ENCODE measurements at regions not wholly inside any gene's neighbourhood (a gene's known extent, or its start where the extent isn't known, plus 50 kb on each side); places are given as distances from the start of the nearest gene placed in this dataset.

DNA sequence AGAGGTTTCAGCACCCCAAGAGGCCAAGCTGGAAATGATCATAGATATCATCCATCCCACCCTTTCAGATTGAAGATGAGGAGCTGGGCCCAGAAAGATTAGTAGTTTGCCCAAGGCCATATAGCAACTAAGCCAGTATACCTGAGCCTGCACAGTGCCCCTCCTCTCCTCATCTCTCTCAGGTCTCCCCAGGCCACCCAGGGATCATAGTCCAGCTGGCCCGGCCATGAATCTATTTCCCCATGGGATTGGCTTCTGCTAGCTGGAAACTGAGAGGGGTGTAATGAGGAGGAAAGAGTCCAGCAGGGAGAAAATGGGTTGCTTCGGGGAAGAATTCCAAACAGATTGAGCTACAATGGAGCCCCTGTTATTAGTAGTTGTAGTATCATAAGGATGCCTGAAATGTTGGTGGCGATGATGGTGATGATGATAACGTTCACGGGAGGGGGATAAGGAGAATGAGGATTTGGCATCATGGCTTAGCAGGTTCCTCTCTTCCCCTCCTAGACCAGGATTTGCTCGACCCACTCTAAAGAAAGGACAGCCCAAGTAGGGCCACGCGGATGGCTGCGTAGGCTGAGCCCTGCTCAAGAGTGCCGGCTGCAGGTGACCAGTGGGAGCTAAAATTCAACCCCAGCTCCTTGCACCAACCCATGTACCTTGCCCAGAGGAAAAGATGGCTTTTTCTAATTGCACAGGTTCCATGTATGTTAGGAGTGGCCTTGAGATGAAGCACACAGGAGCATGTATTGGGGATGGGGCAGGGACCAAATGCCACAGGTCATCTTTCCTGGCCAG lies 117.8 kb upstream of the PJA1 start:
- intact Hi-C loops (cut with DNase I), result no loop called here
- H3K27ac ChIP-seq, result no peak overlapping the region
- H3K36me3 ChIP-seq, result no peaks in the 10 kb centered on the region
- DNase-seq (no peak), ATAC-seq (no peak)
- H3K4me1 ChIP-seq, result peaks cover 3% of the 10 kb centered on the region
- H3K27me3 ChIP-seq, result no peaks in the 10 kb centered on the region
- H3K9me3 ChIP-seq, result no peaks in the 10 kb centered on the region
- H3K4me3 ChIP-seq, result no peak overlapping the region
- TF ChIP-seq, protein P1, sequence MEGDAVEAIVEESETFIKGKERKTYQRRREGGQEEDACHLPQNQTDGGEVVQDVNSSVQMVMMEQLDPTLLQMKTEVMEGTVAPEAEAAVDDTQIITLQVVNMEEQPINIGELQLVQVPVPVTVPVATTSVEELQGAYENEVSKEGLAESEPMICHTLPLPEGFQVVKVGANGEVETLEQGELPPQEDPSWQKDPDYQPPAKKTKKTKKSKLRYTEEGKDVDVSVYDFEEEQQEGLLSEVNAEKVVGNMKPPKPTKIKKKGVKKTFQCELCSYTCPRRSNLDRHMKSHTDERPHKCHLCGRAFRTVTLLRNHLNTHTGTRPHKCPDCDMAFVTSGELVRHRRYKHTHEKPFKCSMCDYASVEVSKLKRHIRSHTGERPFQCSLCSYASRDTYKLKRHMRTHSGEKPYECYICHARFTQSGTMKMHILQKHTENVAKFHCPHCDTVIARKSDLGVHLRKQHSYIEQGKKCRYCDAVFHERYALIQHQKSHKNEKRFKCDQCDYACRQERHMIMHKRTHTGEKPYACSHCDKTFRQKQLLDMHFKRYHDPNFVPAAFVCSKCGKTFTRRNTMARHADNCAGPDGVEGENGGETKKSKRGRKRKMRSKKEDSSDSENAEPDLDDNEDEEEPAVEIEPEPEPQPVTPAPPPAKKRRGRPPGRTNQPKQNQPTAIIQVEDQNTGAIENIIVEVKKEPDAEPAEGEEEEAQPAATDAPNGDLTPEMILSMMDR (IDR thresholded peaks at IDR 0.05), result no peak

DNA sequence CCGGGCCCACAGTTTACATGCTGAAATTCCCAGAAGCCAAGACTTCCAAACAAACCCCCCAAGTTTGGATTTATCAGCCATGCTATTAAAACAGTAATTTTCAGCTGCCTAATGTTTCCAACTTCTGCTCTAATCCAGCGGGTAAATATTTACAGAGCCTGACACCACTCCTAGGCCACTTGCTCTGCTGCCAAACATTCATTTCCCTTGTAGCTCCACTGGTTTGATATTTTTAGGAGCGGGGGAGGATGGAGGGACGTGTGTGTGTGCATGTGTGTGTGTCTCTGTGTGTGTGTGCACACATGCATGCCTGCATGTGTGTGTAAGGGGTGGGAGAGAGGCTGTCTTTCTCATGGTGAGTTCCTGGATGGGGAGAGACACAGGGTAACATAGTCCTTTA lies 115.7 kb upstream of the PJA1 start:
- DNase-seq (no peak), ATAC-seq (peak; percentile 57)
- intact Hi-C loops (cut with DNase I), result no loop called here
- no peaks in the 10 kb centered on the region for H3K36me3 ChIP-seq
- H3K4me3 ChIP-seq, result no peak overlapping the region
- no peaks in the 10 kb centered on the region for H3K27me3 ChIP-seq
- no peaks in the 10 kb centered on the region for H3K4me1 ChIP-seq
- H3K9me3 ChIP-seq, result no peaks in the 10 kb centered on the region
- TF ChIP-seq, protein P1 (IDR thresholded peaks at IDR 0.05), result no peak
- H3K27ac ChIP-seq, result no peak overlapping the region

DNA sequence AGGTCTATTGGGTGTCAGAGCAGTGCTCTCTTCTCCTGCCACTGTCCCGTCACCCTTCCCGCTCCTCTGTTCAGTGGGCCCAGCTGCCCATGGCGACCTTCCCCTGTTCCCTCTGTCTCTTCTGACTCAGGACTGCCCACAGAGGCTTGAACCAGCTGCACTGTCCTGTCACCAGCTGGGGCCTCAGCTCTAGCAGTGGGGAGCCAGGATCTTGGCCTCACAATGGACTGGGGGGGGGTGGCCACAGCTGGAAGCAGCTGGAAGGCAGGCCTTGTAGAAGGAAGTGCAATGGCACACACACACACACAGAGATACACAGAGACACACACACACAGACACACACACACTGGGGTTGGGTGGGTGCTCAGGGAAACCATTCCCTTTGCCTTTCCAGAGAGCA lies 114.0 kb upstream of the PJA1 start:
- intact Hi-C loops (cut with DNase I), result no loop called here
- ATAC-seq (no peak), DNase-seq (no peak)
- no peaks in the 10 kb centered on the region for H3K36me3 ChIP-seq
- H3K4me1 ChIP-seq, result no peaks in the 10 kb centered on the region
- no peak overlapping the region for H3K4me3 ChIP-seq
- peak overlapping the region; percentile 18 for H3K27ac ChIP-seq
- H3K9me3 ChIP-seq, result no peaks in the 10 kb centered on the region
- H3K27me3 ChIP-seq, result no peaks in the 10 kb centered on the region
- TF ChIP-seq, protein P1 (IDR thresholded peaks at IDR 0.05), result no peak

DNA sequence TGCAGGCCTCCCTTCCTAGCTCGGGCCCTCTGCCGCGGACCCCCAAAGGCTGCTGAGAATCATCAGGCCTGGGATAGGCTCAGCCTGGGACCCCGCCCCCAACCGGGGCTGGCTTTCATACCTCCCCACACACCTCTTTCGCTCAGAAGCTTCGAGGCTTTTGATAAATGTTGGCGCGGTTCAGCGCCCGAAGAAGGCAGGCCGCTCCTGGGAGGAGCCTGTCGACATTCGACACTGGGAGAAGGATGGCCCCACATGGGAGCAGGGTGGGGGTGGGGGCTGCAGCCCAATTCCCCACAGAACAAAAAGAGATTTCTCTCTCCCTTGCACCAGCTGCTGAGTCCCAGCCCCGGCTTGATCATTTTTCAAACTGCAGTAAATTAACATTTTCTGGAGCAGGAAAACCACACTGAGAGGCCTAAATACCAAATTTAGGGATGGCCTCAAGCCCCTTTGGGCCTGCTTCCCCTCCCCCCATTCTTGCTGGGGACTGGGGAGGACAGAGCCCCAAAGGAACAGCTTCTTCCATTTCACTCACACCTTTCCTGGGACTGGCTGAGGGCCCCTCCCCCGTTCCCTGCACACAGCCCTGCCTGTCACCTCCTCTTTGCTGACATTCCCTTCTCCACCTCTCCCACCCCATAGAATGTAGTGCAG lies 112.9 kb upstream of the PJA1 start:
- Histone ChIP-seq H3K36me3 (no peaks in the 10 kb centered on the region), H3K9me3 (no peaks in the 10 kb centered on the region), H3K4me1 (no peaks in the 10 kb centered on the region), H3K4me3 (no peak overlapping the region), H3K27me3 (no peaks in the 10 kb centered on the region), H3K27ac (no peak overlapping the region)
- TF ChIP-seq, protein P1 (IDR thresholded peaks at IDR 0.05), result no peak
- no peak for DNase-seq
- peak; percentile 18 for ATAC-seq
- intact Hi-C loops (cut with DNase I), result no loop called here

DNA sequence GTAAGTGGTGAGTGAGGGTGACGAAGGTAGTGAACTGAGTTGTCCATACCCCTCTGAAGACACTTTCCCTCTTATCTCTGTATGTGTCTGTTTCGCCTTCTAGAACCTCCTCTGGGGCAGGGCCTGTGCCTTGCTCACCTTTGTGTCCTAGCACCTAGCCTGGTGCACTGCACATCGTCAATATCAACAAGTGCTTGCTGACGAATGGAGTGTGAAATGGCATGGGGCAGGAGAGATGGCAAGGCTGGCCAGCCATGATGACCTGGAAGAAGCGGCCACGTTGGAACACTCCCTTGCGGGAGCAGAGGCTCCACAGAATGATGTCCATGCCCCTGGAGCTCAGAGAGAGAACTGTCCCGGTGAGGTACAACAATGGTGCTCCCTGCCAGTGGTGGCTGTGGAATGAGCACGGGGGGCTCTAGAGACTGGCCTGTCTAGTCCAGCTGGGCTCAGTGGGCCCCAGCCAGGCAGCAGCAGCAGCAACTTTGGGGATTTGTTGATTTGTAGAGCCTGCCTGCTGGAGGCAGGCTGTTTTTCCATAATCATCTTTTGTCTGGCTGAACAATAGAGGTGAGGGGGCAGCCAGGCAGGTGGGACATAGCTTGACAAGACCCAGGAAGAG lies 112.2 kb upstream of the PJA1 start:
- no peaks in the 10 kb centered on the region for H3K9me3 ChIP-seq
- DNase-seq, result no peak
- H3K4me3 ChIP-seq, result no peak overlapping the region
- no peak overlapping the region for H3K27ac ChIP-seq
- no peak for ATAC-seq
- intact Hi-C loops (cut with DNase I), result no loop called here
- H3K4me1 ChIP-seq, result no peaks in the 10 kb centered on the region
- H3K36me3 ChIP-seq, result no peaks in the 10 kb centered on the region
- no peaks in the 10 kb centered on the region for H3K27me3 ChIP-seq
- TF ChIP-seq, protein P1 (IDR thresholded peaks at IDR 0.05), result no peak

Data from upper lobe of right lung (tissue), 1 donor.